HG03097 (cell line): ENCODE measurements at regions not wholly inside any gene's neighbourhood (a gene's known extent, or its start where the extent isn't known, plus 50 kb on each side); places are given as distances from the start of the nearest gene placed in this dataset.
"Not testable (repeated sequence)": the region's sequence is repeated elsewhere in the genome, so short reads cannot be mapped to it uniquely, and the experiment has no call there.

Experiments
- ATAC-seq: cut with Tn5 transposase; IDR thresholded peaks from one replicate; pipeline ENCODE4 v1.9.1; 2021; ENCODE audit not compliant: unreplicated experiment, low FRiP score

- ATAC-seq: no peak
Measured at GRCh38 chr12:33813536-33813935, 208.8 kb upstream of the ALG10 start.

- no peak for ATAC-seq
Measured at GRCh38 chr12:33817713-33818112, 204.6 kb upstream of the ALG10 start.

- ATAC-seq: no peak
Measured at GRCh38 chr12:33818313-33818712, 204.0 kb upstream of the ALG10 start.

- ATAC-seq: no peak
Measured at GRCh38 chr12:33825442-33825841, 196.9 kb upstream of the ALG10 start.

GRCh38 chr12:33825986-33826602, 196.2 kb upstream of the ALG10 start:
- ATAC-seq: no peak

GRCh38 chr12:33828326-33828725, 194.0 kb upstream of the ALG10 start:
- ATAC-seq: no peak

- no peak for ATAC-seq
Measured at GRCh38 chr12:33830070-33830469, 192.2 kb upstream of the ALG10 start.

GRCh38 chr12:33832900-33833299, 189.4 kb upstream of the ALG10 start:
- ATAC-seq: no peak

- ATAC-seq: no peak
Measured at GRCh38 chr12:33834672-33835071, 187.6 kb upstream of the ALG10 start.

GRCh38 chr12:33876618-33877017, 145.7 kb upstream of the ALG10 start:
- ATAC-seq: no peak

GRCh38 chr12:33892425-33892824, 129.9 kb upstream of the ALG10 start:
- ATAC-seq: no peak

- not testable (repeated sequence) for ATAC-seq
Measured at GRCh38 chr12:33920460-33920859, 101.8 kb upstream of the ALG10 start.

GRCh38 chr12:33926095-33926494, 96.2 kb upstream of the ALG10 start:
- no peak for ATAC-seq

- ATAC-seq: not testable (repeated sequence)
Measured at GRCh38 chr12:33937669-33938068, 84.6 kb upstream of the ALG10 start.

- ATAC-seq: no peak
Measured at GRCh38 chr12:33942172-33942571, 80.1 kb upstream of the ALG10 start.

GRCh38 chr12:33944703-33945437, 77.4 kb upstream of the ALG10 start:
- no peak for ATAC-seq

- no peak for ATAC-seq
Measured at GRCh38 chr12:33945438-33945784, 76.9 kb upstream of the ALG10 start.

- not testable (repeated sequence) for ATAC-seq
Measured at GRCh38 chr12:33966219-33966618, 56.1 kb upstream of the ALG10 start.

- ATAC-seq: no peak
Measured at GRCh38 chr12:33967760-33968159, 54.5 kb upstream of the ALG10 start.
